Astrocyte of the spinal cord (primary cell): ENCODE measurements at regions not wholly inside any gene's neighbourhood (a gene's known extent, or its start where the extent isn't known, plus 50 kb on each side); places are given as distances from the start of the nearest gene placed in this dataset.

ENCODE experiments used
- DNase-seq: peaks from one replicate; pipeline ENCODE4 v3.0.0; 2011; ENCODE audit warnings: low read depth, low spot score
- H3K4me3 ChIP-seq: 2 replicates; pipeline ENCODE4 v1.5.1; 2011; ENCODE audit warnings: low read depth, mild to moderate bottlenecking, low read length, moderate library complexity
- in situ Hi-C: cut with HindIII; loops from 2 replicates; pipeline ENCODE4 v1.10.0; 2017; ENCODE audit warnings: low sequenced_read_pairs
- TF ChIP-seq, protein P1 (sequence below): IDR thresholded peaks from 2 replicates; pipeline ENCODE4 v1.5.1; 2012; ENCODE audit warnings: low read depth, mild to moderate bottlenecking, low read length, inconsistent platforms

DNA sequence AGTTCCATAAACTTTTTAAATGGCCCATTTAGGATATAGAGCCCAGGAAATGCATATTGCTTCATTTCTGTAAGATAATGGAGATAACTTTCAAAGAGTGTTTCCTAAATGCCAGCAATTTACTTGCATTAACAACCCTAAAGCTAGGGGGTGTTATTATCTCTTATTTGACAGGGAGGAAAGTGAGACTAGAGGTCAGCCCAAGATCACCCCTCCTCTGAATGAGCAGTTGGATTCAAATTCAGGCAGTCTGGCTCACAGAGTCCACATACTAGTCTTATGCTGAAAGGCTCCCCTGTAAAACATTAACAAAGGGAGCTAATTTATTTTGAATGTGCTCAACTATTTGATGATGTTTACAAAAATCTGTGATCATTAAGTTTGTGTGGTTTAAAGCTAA, 49.9 kb upstream of the TRIM77 start:
- TF ChIP-seq, protein P1, sequence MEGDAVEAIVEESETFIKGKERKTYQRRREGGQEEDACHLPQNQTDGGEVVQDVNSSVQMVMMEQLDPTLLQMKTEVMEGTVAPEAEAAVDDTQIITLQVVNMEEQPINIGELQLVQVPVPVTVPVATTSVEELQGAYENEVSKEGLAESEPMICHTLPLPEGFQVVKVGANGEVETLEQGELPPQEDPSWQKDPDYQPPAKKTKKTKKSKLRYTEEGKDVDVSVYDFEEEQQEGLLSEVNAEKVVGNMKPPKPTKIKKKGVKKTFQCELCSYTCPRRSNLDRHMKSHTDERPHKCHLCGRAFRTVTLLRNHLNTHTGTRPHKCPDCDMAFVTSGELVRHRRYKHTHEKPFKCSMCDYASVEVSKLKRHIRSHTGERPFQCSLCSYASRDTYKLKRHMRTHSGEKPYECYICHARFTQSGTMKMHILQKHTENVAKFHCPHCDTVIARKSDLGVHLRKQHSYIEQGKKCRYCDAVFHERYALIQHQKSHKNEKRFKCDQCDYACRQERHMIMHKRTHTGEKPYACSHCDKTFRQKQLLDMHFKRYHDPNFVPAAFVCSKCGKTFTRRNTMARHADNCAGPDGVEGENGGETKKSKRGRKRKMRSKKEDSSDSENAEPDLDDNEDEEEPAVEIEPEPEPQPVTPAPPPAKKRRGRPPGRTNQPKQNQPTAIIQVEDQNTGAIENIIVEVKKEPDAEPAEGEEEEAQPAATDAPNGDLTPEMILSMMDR = no peak
- no peak overlapping the region for H3K4me3 ChIP-seq
- DNase-seq = no peak
- in situ Hi-C loops = no loop called here
